GM21423 (cell line): ENCODE measurements at regions not wholly inside any gene's neighbourhood (a gene's known extent, or its start where the extent isn't known, plus 50 kb on each side); places are given as distances from the start of the nearest gene placed in this dataset.

Experiments used
- ATAC-seq: cut with Tn5 transposase; IDR thresholded peaks from one replicate; pipeline ENCODE4 v1.9.1; 2021; ENCODE audit warnings: mild to moderate bottlenecking, moderate library complexity; ENCODE audit not compliant: unreplicated experiment

DNA sequence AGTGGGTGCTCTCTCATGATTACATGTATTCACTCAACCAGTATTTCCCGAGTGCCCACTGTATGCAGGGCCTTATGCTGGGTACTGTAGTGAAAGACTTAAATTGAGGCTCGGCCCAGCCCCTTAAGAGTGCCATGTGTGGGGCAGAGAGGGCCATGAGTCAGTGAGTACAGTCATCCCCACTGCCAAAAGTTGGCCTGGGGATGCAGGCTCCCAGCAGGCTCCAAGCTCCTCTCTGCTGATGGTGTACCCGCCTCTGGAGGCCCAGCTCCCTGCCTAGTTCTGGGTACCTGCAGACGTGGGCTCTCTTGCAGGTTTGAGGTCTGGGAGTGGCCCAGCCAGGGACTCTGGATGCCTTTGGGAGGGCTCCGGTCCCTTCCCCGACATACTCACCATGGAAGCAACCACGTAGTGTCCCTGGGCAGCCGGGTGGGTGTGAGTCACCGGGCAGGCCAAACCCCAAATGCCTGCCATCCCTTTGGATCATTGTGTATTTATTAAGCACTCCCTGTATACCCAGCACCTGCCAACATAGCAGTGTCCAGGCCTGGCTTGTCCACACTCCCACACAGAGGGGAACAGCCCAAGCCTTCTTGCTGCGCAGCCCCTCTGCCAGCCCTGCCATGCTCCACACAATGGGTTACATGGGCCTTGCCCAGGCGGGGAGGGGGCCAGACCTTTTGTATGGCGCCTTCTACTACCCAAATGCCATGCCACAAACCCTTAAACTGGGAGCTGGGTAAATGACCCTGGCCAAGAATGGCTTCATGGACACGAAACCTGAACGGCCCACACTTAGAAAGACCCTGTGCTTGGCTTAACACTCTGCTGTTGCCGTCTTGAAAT lies 153.6 kb downstream of the VEGFA start:
- no peak for ATAC-seq

DNA sequence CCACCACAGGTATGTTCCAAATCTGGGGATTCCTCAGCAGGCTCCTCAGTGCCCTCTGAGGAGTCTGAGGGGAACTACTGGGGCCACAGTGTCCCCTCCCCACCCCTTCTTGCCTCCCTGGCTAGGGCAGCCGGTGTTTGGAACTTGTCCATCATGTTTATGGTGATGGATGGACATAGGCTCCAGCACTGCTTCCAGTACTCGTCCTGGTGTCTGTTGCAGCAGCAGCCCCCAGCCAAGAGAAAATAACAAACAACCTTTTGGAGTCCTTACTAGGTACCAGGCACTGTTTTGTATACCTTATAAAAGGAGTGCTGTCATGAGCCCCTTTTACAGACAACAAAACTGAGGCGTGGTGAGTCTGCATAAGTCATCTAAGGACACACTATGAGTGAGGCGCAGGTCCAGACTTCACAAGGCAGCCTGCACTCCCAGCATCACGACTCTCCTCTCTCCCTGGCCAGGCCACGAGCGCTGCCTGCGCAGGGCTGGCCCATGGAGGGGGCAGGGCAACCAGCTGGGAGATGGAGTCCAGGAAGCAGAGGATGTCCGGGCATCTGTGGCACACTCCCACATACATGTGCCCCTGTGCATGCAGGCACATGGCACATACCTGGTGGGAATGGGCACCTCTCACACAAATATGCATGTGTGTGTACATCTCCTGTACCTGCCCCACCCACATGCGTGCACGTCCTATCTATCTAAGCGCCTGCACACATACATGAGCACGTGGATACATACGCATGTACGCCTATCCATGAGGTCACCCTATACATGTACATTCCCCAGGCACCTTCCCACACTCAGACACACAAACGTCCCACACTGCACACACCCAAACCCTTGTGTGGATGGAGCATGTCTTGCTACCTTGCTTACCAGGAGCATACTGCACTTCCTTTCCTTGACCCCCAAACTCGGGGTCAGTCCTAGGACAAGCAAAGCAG lies 152.7 kb downstream of the VEGFA start:
- no peak for ATAC-seq

GRCh38 chr6:43921548-43922425 lies 151.8 kb downstream of the VEGFA start:
- ATAC-seq = no peak

DNA sequence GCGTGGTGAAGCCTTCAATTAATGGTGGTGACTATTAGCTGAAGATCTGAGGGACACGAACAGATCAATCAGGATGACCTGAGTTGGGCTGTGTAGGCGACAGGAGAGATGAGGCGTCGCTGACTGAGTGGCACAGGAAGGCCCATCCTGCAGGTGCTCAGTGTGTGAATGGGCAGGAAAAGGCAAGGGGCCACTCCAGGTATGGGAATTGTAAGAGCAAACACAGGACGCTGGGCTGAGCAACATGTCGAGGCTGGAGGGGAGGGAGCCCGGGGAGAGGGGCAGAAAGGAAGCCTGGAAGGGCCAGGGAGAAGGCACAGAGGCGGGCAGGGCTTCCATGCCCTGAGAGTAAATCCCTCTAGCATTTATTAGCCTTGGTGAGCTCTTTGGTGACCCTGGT lies 151.0 kb downstream of the VEGFA start:
- ATAC-seq = no peak

DNA sequence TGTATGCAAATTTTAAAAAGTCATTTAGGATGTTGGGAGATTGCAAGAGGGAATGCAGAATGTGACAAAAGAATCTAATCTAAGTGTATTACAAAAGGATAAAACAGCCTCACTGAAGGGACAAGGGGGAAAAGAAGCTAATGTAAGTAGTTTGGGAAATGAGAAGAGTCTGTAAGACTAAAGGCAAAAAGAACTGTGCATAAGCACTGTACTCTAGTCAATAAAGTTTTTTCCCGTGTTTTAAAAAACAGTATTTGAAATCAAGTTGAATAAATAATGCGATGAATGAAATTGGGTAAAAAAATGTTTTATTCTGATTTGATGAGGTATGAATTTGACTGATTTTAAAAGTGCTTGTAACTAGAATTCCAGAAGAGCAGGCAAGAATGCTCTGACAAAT lies 149.8 kb downstream of the VEGFA start:
- no peak for ATAC-seq

- ATAC-seq = no peak
Observed at GRCh38 chr6:43917878-43918382, 147.9 kb downstream of the VEGFA start.

DNA sequence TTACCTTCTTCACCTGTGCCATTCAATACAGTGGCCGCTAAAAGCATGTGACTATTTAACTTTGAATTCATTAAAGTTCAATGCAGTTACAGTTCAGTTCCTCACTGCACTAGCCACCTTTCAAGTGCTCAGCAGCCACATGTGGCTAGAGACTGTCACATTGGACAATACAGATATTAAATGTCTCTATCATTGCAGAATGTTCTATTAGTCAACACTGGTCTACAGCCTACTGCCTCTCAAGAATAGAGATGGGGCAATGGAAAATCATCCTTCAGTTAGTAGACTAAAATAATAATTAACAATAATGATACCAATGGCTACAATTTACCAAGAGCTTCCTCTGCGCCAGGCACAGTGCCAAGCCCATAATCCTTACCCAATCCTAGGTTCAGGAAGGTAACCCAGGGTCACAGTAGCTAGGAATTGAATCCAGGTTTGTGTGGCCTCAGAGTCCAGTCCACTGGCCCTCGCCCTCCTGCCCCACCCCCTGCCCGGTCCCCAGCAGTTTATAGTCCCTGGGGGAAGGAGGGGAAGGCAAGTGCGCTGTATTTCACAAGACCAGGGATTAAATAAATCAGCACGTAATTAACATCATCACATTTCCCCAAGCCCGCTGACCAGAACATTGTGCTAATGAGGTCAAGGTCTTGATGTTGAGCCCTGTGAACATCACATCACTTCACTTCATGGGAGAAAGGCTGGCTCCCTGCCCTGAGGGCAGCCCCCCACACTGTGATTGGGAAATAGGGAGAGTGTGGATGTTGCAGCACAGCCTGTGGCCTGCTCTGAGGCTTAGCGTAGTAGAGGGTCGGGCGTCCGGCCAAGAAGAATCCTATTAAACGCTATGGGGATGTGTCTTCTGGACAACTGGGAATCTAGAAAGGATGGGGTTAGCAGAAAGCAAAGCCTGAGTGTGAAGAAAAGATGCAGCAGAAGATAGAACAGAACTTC lies 147.2 kb downstream of the VEGFA start:
- no peak for ATAC-seq

DNA sequence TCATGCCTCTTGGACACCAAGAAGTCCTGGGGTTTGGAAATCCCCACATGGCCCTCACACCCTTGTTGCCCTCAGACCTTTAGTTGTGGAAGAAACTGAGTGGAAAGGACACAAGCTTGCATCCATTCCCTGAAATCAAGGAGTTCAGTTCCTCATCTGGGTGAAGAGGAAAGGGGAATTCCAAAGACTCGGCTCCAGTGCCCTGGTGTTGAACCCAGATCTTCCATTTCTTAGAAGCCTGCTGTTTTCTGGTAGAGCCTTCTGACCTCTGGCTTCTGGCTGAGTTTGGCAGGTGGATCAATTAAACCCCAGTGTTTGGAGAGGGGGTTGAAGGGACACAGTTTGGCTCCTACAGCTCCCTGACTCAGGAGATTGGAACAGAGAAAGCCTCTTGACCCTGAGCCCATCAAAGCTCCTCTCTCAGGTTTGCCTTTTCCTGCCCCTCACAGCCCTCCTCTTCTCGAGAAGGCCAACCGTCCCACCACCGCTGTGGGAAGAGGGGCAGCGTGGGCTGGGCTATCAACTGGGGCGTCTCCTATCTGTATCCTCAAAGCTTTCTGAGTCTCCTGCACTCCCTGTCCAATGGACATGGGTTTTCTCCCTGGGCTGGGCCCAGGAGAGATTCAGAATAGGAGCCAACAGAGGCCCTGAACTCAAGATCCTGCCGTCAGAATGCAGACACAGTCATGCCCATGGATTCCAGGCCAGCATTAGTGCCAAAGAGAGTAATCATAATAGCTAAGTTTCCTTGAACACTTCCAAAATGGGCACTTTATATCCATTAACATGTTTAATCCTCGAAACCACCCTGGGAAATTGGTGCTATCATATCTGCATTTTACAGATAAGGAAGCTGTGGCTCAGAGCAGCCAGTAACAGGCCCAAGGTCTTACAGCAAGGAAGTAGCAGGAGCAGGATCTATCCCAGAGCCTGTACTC lies 146.2 kb downstream of the VEGFA start:
- no peak for ATAC-seq

DNA sequence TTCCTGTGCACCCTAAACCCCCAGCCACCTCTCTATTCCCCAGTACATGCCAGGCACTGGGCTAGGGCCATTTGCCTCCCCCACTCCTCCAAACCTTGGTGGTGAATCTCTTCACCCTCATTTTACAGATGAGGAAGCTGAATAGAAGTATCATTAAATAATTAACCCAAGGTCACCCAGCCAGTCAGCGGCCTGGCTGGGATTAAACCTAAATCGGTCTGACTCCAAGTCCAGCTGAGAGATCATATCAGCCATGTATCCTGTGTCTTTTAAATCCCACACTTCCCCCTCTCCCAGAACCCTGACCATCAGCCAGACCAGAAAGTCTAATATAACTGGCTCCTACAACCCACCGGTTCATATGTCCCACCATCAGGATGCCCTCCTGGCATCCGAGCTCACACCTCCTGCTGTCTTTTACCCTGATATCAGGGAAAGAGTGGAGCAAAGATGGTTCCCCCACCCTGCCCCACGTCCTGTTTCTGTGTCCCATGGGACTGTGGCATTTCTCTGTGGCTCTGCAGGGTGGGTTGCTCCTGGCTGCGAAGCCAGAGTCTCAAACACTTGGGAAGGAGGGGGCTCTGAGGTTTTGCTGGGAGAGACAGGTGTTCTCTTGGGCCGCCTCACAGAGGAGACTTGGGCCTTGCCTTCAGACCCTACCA lies 145.3 kb downstream of the VEGFA start:
- no peak for ATAC-seq

DNA sequence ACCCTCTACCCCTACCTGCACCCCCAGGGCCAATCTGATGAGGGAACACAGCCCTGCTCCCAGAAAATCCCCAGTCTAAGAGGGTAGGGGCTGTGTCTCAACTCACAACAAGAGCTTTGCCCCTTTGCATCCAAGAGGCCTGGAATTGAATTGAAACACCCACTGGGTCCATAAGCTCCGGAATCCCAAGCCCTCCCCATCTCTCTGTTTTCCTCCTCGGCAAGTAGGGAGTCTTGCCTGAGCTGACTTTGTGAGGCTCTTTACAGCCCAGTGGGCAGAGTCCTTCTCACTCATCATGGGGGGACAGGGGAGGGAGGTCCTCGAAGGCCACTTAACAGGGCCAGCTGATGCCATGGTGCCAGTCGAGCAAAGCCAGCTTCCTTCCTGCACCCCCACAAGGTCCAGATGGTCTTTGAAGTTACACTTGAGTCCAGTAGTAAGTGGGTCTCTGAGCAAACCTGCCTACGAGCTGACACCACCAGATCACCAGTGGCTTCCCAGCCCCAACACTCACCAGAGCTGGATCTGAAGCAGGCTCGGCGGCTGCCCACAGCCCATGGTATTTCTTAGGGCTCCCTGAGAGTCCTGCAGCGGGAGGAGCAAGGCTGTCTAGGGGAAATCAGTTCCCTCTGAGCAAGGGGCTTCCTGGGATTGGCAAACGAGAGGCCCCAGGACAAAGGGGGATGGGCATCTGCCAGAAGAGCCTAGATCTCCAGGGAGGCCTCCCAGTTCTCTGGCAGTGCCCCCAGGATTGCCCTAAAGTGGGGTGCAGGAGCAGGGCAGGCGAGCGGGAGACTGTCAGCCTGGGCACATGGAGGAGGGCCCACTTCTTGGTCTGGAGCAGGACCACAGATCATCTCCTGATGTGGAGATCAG lies 144.5 kb downstream of the VEGFA start:
- no peak for ATAC-seq

GRCh38 chr6:43913375-43914271 lies 143.6 kb downstream of the VEGFA start:
- ATAC-seq = no peak

DNA sequence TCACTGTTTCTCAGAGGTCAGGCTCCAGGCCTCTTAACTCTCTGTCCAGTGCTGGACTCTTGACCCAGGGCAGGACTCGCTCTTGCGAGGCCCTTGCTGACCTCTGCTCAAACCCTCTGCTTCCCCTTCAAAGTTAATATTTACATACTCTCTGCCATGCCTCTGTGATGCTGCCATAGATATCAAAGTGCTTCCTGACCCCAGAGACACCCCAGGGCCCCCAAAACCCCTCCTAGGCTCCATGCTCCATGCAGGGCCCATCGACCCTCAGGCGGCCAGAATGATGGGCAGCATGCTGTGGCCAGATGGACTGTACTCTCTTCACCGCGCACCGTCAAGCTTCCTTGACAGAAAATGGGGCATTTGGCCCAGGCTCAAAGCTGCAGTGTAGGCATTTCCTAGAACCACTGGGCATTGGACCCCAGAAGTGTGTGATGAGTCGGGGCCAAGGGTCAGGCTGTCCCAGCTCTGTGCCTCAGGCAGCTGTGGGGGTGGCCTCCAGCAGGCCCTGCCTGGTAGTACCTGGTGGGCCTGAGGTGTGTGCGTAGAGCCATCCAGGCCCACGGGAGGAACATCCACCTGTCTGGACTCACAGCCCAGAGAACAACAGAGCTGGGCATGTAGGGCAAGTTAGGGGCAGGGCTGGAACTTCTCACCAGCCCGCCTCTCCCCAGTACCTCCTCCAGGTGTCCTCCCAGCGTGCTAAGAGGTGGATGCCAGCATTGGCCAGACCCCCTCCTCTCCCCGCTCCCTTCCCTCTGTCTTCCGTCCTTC lies 142.8 kb downstream of the VEGFA start:
- no peak for ATAC-seq

GRCh38 chr6:43912116-43912577 lies 142.1 kb downstream of the VEGFA start:
- no peak for ATAC-seq

- ATAC-seq = no peak
Observed at GRCh38 chr6:43911354-43912115, 141.5 kb downstream of the VEGFA start.
